ENCODE measurements at regions not wholly inside any gene's neighbourhood (a gene's known extent, or its start where the extent isn't known, plus 50 kb on each side); places are given as distances from the start of the nearest gene placed in this dataset.
"Not testable (repeated sequence)": the region's sequence is repeated elsewhere in the genome, so short reads cannot be mapped to it uniquely, and the experiment has no call there.

DNA sequence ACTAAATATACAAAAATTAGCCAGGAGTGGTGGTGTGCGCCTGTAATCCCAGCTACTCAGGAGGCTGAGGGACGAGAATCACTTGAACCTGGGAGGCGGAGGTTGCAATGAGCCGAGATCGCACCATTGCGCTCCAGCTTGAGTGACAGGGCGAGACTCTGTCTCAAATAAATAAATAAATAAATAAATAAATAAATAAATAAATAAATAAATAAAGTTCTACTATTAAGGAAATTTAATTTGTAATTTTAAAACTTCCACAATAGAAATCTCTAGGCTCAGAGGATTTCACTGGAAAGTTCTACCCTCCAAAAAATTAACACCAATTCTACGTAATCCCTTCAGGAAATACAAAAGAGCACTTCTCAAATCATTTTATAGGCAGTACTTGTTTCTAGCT, 187.9 kb upstream of the NR5A2 start:
- DNase-seq = peak in 1 of 10 donors; percentile 62
- intact Hi-C loops (cut with DNase I) = not testable (repeated sequence)

DNA sequence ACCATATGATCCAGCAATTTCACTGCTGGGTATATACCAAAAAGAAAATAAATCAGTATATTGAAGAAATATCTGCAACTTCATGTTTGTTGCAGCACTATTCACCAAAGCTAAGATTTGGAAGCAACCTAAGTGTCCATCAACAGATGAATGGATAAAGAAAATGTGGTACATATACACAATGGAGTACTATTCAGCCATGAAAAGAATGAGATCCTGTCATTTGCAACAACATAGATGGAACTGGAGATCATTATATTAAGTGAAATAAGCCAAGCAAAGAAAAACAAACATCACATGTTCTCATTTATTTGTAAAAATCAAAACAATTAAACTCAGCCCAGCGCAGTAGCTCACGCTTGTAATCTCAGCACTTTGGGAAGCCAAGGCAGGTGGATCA, 184.4 kb upstream of the NR5A2 start:
- DNase-seq; intact Hi-C loops (cut with DNase I): not testable (repeated sequence)

DNA sequence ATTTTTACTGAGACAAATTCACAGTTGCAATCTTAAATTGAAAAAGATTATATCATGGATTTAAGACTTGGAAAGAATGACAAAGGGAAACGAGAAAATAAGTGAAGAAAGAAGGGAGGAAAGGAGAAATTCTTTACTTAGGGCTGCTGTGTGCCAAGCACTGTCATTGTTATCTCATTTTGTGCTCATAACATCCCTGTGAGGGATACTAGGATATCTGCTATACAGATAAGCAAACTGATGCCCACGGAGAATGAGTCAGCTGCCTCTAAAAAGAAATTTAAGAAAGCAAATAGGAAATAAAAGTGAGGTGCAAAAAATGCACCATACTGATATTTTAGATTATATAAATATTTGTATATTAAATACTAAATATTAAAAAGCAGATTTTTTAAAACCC, 183.6 kb upstream of the NR5A2 start:
- intact Hi-C loops (cut with DNase I) = no loop called here
- no peak for DNase-seq

DNA sequence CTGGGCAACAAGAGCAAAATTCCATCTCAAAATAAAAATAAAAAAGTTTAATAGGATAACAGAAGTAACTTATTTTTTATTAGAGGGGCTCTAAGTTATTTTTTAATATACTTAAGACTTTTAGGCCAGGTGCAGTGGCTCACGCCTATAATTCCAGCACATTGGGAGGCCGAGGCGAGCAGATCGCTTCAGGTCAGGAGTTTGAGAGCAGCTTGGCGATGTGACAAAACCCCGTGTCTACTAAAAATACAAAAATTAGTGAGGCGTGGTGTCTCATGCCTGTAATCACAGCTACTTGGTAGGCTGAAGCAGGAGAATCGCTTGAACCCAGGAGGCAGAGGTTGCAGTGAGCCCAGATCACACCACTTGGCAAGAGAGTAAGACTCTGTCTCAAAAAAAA, 180.5 kb upstream of the NR5A2 start:
- intact Hi-C loops (cut with DNase I) = no loop called here
- DNase-seq = no peak

DNA sequence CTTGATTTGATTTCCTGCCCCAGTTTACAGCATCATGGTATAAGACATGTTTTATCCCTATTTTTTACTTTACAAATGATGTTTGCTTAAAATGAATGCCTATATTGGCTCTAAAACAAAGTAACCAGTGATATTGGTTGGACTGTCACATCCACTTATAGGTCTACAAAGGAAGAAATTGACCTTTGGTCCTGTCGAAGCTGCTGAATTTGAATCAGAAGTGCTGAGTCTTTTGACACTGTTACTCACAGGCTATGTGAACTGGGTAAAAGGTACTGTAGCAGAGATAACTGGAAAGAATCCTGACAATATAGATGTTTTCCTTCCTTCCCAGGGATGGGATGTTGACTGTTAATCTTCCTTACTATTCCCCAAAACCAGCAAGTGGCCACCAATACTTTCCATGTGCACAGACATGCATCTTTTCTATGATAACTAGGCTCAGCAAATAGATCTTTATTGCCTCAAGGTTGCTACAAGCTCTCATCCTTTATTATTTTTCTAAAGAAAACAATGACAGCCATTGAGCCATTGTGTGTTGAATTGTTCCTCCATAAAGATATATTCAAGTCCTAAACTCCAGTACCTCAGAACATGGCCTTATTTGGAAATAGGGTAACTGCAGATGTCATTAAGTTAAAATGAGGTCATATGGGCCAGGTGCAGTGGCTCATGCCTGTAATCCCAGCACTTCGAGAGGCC, 175.9 kb upstream of the NR5A2 start:
- intact Hi-C loops (cut with DNase I) = no loop called here
- DNase-seq = no peak

DNA sequence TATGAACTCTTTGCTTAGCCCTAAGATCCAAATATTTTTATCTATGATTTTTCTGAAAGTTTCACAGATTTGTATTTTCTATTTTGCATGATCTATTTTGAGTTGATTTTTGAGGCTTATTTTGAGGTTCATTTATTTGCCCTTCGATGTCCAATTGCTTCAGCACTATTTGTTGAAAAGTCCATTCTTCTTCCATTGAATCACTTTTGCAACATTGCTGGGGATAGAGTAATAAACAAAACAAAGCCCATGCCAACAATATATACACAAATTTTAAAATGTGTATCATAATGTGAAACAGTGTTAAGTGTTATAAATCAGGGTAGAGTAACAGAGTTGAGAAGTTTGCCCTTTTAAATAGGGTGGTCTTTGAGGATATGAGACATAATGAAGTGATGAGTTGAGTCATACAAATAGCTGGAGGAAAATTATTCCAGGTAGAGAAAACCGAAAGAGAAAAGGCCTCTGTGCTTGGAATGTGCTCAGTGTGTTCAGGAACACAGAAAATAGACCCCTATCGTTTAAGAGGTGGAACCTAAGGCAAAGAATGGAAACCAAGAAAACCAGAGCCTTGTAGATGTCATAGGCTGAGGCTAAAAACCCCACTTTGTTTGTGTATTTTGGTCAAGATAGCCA, 172.7 kb upstream of the NR5A2 start:
- no peak for DNase-seq
- intact Hi-C loops (cut with DNase I) = no loop called here

DNA sequence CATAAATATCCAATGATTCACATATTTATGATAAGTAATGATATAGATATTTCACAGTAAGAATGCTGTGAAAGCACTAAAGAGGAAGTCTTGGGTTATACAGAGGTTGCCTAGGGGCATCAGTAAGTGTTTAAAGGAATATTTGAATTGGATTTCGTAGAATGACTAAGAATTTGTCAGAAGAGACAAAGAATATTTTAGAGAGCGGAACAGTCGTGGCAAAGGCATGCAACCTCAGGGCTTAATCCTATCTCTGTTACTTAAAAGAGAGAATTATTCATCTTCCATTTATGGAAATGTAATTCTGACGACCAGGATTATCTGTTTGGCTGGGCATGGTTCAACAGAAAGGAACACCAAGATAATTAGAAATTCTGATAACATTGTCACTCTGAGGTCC, 171.9 kb upstream of the NR5A2 start:
- DNase-seq = no peak
- intact Hi-C loops (cut with DNase I) = no loop called here

DNA sequence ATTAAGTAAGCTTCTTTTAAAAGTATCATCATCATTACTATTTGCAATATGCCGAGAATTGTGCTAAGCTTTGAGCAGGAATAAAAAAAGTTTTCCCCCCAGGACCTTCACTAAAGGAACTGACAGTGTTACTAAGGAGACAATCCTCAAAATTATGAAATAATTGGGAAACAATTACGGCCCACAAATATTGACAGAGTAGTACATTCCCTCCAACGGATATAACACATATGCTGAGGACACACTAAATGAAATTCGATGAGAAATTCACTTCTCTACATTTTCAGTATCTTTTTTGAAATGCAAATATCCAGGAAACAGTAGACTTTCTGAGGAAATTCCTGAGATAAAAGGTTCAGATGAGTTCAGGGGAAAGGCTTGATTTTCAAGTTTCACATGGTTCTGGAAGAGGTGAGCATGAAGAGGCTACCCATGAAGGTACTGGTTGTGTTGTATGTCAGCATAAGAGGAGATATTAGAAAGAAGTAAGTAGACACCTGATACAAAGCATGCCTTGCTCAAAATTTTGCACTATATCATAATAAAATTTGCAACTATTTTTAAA, 171.2 kb upstream of the NR5A2 start:
- intact Hi-C loops (cut with DNase I) = no loop called here

DNA sequence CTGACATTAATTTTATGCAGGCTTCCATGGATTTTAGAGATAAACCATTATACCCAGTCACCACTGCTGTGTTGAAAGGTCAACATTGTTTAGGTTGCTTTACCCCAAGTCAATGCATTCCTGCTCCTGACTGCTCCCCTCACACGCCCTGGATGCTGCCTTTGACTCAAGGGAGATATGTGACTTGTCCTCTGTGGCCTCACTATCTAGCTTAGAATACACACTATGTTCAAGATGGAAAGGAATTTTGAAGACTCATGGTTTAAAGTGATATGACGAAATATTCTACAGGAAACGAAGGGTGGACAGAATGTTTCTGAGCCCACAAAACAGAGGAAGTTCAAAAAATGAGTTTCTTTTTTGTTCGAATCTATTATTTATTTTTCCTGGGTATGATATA, 170.4 kb upstream of the NR5A2 start:
- no peak for DNase-seq
- intact Hi-C loops (cut with DNase I) = no loop called here

More for the DNA sequence above, 171.2 kb upstream of the NR5A2 start:
- no peak for DNase-seq

DNA sequence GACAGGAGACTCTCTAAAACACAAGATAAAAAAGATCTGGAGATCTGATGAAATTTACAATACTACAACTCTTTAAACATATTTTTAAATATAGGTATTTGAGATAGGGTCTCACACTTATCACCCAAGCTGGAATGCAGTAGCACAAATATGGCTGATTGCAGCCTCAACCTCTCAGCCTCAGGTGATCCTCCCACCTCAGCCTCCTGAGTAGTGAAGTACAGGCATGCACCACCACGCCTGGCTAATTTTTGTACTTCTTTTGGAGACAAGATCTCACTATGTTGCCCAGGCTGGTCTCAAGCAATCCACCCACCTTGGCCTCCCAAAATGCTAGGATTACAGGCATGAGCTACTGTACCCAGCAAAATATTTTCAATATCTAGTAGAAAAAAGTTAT, 170.0 kb upstream of the NR5A2 start:
- DNase-seq = no peak
- intact Hi-C loops (cut with DNase I) = no loop called here

DNA sequence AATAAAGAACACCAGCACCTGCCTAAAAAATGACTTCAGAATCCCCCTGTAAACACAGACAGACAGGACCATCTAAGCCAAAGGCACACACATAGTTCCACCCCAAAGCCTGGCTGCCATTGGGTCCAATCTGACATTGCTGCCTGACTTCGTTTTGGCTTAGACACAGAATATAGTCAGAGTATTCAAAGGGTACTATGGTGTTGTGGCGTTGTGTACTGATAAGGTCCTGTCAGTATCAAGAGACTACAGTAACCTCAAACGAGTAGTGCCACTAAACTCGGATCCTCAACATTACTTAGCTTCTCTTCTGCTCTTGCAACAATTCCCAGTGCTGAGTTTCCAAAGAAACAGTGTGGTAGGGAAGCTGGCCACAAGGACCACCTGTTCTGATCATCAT, 169.3 kb upstream of the NR5A2 start:
- intact Hi-C loops (cut with DNase I) = no loop called here
- no peak for DNase-seq

DNA sequence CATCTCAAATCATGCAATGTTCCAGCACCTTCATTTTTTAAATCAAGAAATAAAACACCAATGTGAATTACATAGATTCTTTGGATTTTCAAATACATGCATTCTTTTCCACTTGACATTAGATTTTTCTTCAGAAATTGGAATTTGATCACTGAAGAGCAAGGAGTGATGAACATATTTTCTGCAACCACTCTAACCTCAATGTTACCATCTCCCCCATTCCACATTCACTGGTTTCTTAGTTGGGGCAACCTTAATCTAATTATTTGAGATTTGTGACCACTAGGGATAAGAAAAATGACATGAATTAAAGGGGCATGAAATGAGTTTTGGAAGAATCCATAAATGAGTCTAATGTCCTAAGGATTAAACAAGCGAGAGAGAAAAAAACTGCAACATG, 168.7 kb upstream of the NR5A2 start:
- intact Hi-C loops (cut with DNase I) = no loop called here
- no peak for DNase-seq

DNA sequence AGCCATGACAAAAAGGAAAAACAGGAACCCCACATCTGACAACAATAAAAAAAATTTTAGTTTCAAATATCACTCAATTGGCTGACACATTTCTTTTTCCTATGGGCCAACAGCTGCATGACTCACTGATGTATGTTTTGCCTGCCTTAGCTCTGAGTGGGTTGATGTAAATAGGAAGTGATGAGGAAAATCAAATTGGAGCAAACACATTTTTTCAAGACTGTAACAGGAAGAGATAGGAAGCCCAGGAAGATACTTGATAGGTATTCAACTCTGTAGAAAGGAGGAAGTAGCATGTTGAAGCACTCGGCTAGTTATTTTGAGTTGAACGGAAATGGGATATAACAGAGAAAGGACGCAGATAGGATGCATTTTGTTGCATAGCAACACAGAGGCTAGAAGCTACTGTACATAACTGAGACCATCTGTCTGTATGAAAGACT, 168.0 kb upstream of the NR5A2 start:
- intact Hi-C loops (cut with DNase I) = no loop called here
- no peak for DNase-seq

DNA sequence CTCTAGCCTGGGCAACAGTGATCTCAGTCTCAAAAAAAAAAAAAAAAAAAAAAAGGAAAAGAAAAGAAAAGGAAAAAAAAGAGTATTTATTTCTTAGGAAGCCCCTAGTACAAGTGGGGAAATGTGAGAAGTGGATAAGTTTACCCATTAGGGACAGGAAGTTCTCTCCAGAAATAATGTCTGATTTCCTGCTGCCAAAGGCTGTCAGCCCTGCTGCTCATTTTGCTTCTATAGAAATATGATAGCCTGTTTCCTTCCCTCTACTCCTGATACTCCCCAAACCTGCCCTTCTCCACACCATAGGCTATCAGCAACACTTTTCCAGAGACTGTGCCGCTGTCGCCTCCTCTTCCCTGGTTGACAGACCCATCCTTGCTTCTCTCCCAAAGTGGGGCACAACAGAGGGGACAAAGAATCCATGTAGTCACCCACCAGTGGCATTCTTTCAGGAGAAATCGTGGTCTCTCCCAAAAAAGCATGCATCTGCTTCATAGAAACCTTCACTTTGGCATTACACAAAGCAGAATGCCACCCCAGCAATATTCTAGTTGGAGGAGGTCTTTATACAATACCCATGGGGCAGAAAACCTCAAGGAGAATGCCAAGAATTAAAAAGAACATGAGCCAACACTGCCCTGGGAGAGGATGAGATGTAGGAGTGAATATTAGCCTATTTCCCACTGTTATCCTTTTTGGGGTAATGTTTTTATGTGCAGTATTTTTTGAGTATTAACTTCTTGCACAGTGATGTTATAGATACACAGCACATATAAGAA, 166.3 kb upstream of the NR5A2 start:
- intact Hi-C loops (cut with DNase I) = no loop called here
- no peak for DNase-seq

DNA sequence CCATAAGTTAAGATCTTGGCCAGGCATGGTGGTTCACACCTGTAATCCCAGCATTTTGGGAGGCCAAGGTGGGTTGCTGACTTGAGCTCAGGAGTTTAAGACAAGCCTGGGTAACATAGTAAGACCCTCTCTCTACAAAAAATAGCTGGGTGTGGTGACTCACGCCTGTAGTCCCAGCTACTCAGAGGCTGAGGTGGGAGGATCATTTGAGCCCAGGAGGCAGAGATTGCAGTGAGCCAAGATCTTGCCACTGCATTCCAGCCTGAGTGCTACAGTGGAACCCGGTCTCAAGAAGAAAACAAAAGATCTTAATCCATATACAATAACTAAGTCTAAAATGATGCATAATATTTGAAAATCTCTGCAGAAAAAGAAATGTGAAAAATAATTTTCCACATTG, 165.5 kb upstream of the NR5A2 start:
- intact Hi-C loops (cut with DNase I) = no loop called here
- DNase-seq = no peak

DNA sequence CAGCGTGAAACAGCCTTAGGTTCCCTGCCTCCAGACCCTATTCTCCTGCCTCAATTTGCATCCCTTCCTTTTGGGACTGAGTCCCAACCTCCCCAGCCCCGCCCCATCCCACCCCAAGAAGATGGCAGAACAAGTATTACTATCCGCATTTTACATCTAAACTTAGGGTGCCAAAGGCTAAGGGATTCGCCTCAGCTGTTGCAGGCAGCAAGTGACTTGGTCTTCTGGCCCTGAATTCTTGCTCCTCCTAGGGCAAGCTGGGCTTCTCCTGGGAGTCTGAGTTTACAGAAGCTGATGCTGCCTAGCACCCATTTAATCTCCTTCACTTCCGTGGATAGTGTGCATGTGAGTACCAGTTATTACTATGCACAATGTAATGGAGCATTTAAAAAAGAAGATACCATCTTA, 161.3 kb upstream of the NR5A2 start:
- intact Hi-C loops (cut with DNase I) = no loop called here
- DNase-seq = no peak

DNA sequence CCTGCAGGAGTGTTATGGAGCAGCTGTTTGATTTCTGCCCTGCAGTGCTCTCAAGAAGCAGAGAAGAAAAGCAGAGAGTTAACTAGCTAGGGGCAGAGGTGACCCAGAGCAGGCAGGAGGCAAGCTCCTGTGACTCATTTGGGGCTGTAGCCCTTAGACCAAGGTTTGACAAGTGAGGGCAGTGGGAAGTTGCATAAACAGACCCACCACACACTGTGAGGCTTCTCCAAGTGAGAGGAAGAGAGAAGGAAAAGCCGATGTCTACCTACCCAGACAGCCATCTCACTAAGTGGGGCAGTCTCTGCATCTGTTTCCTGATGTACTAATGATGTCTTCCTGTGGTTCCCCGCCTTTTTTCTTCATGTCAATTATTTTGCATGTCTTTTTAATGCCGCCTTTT, 159.9 kb upstream of the NR5A2 start:
- intact Hi-C loops (cut with DNase I) = no loop called here
- DNase-seq = no peak

DNA sequence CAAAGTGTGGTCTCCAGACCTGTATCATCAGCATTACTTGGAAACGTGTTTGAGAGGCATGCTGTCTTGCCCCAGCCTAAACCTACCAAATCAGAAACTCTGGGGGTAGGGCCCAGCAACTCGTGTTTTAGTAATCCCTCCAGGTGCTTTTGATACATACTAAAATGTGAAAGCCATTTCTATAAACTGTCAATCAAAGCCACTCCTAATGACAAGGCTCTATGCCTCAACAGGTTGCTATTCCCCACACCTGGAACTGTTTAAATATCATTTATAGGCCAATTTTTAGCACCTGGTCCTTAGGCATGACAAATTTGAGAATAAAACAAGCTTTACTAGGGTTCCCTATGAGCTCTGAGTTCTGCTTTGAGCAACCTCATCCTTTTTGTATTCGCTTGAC, 158.7 kb upstream of the NR5A2 start:
- no peak for DNase-seq
- intact Hi-C loops (cut with DNase I) = no loop called here

DNA sequence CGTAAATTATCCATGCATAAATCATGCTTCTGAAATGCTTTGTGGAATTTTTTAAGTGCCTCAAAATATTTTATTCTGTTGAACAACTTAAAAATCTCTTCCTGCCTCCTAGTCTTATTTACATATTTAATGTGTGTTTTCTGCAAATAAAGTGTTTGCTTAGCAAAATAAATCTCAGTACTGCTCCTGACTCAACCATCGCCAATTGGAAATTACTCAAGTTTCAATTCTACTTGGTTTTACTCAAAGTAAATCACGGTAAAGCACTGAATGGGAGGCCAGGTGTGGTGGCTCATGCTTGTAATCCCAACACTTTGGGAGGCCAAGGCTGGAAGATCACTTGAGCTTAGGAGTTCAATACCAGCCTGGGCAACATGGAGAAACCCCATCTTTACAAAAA, 152.2 kb upstream of the NR5A2 start:
- DNase-seq = no peak
- intact Hi-C loops (cut with DNase I) = no loop called here

DNA sequence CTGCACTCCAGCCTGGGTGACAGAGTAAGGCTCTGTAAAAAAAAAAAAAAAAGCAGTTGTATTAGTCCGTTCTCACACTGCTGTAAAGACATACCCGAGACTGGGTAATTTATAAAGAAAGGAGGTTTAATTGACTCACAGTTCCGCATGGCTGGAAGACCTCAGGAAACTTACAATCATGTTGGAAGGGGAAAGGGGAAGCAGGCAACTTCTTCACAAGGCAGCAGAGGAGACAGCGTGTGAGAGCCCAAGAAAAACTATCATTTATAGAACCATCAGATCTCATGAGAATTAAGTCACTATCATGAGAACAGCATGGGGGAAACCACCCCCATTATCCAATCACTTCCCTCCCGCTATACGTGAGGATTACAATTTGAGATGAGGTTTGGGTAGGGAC, 151.7 kb upstream of the NR5A2 start:
- intact Hi-C loops (cut with DNase I) = no loop called here
- no peak for DNase-seq

DNA sequence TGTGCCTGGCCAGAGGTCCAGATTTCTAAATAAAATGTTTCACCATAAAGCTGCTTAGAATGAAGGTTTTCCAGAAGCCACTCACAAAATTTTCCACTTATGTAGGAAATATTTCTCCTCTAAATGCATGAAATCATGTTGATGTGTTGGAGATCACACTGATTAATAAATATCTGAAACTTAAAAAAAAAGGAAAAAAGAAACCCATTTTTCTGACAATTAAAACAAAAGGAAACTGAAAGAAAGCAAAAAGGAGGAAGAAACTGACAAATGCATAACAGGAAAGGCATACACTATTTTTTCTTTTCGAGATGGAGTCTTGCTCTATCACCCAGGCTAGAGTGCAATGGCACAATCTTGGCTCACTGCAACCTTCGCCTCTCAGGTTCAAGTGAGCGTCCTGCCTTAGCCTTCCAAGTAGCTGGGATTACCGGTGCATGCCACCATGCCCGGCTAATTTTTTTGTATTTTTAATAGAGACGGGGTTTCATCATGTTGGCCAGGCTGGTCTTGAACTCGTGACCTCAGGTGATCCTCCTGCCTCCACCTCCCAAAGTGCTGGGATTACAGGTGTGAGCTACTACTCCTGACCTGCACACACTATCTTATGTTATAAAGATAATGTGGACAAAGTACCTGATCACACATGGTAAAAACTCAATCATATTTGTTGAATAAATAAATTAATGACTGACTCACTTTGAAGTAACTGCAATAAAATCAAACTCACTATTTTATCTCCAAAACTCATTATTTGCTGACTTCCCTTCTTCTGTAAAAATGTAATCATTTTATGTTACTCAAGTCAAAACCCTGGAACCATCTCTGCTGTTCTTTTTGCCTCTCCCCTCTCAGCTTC, 149.8 kb upstream of the NR5A2 start:
- no peak for DNase-seq
- intact Hi-C loops (cut with DNase I) = no loop called here

Data from posterior cingulate gyrus (tissue), 11 donors.